HG03159 (cell line): ENCODE measurements at regions not wholly inside any gene's neighbourhood (a gene's known extent, or its start where the extent isn't known, plus 50 kb on each side); places are given as distances from the start of the nearest gene placed in this dataset.

ENCODE experiments used
- ATAC-seq: cut with Tn5 transposase; IDR thresholded peaks from one replicate; pipeline ENCODE4 v1.9.1; 2021; ENCODE audit warnings: mild to moderate bottlenecking, moderate library complexity; ENCODE audit not compliant: unreplicated experiment

GRCh38 chr1:34590211-34590623 is 164.6 kb upstream of the GJB5 start:
- ATAC-seq, result no peak

- ATAC-seq, result no peak
Measured at GRCh38 chr1:34591751-34592629, 162.9 kb upstream of the GJB5 start.

- ATAC-seq, result no peak
Measured at GRCh38 chr1:34597877-34598514, 156.9 kb upstream of the GJB5 start.

GRCh38 chr1:34602907-34603306 is 151.9 kb upstream of the GJB5 start:
- no peak for ATAC-seq

GRCh38 chr1:34603594-34603993 is 151.3 kb upstream of the GJB5 start:
- no peak for ATAC-seq

- ATAC-seq, result no peak
Measured at GRCh38 chr1:34606504-34606903, 148.3 kb upstream of the GJB5 start.

- no peak for ATAC-seq
Measured at GRCh38 chr1:34610063-34610462, 144.8 kb upstream of the GJB5 start.

- ATAC-seq, result no peak
Measured at GRCh38 chr1:34611571-34611970, 143.3 kb upstream of the GJB5 start.

- ATAC-seq, result no peak
Measured at GRCh38 chr1:34612091-34612827, 142.6 kb upstream of the GJB5 start.

GRCh38 chr1:34617321-34618118 is 137.3 kb upstream of the GJB5 start:
- no peak for ATAC-seq

- no peak for ATAC-seq
Measured at GRCh38 chr1:34618381-34618780, 136.5 kb upstream of the GJB5 start.

GRCh38 chr1:34619256-34619655 is 135.6 kb upstream of the GJB5 start:
- ATAC-seq, result no peak

GRCh38 chr1:34621916-34622315 is 132.9 kb upstream of the GJB5 start:
- ATAC-seq, result no peak

- no peak for ATAC-seq
Measured at GRCh38 chr1:34625521-34626015, 129.3 kb upstream of the GJB5 start.

GRCh38 chr1:34627465-34628240 is 127.2 kb upstream of the GJB5 start:
- ATAC-seq, result no peak

- no peak for ATAC-seq
Measured at GRCh38 chr1:34631126-34631525, 123.7 kb upstream of the GJB5 start.

- no peak for ATAC-seq
Measured at GRCh38 chr1:34639701-34640100, 115.1 kb upstream of the GJB5 start.

GRCh38 chr1:34640654-34641401 is 114.0 kb upstream of the GJB5 start:
- ATAC-seq, result no peak

- ATAC-seq, result no peak
Measured at GRCh38 chr1:34642679-34643078, 112.2 kb upstream of the GJB5 start.
